HCT116 (cell line): ENCODE measurements at regions not wholly inside any gene's neighbourhood (a gene's known extent, or its start where the extent isn't known, plus 50 kb on each side); places are given as distances from the start of the nearest gene placed in this dataset.

Experiments used
- ATAC-seq: fragments of 200-7000 bp; cut with Tn5 transposase; 2 replicates; pipeline ENCODE4 v1.9.1; 2020; ENCODE audit warnings: mild to moderate bottlenecking, moderate library complexity
- BruUV-seq: library from RNA; stranded (reverse); fragments of 400-500 nt; replicated peaks from 2 replicates; lab custom pipeline; 2021; lab: Mats Ljungman, UMichigan
- CTCF ChIA-PET: fragments of 300-600 bp; sonication (Branson Sonifier 250); formaldehyde crosslinking; loops from one replicate; lab custom pipeline; 2021; ENCODE audit warnings: antibody characterized with exemption; lab: Charles Lee
- POLR2A ChIA-PET: fragments of 300-600, 350-600 bp; sonication (Branson Sonifier 250); formaldehyde crosslinking; loops from one replicate; lab custom pipeline; 2021; ENCODE audit warnings: antibody characterized with exemption; lab: Charles Lee
- RAD21 ChIA-PET, 2 experiments: fragments of 300-600 bp; sonication (Branson Sonifier 250); formaldehyde crosslinking; loops; one replicate each; lab custom pipeline; 2023; ENCODE audit warnings: low total read pairs in 2 of 2; ENCODE audit not compliant: uncharacterized antibody in 2 of 2, unreplicated experiment in 2 of 2, low non-redundant PET in 1 of 2; lab: Charles Lee
- DNase-seq: peaks from one replicate; pipeline ENCODE4 v3.0.0-alpha.2; 2010; ENCODE audit warnings: low read depth, low spot score
- H2AFZ ChIP-seq: fragments of 200-600 bp; shearing (Covaris generic), sonication (generic); 2 replicates; pipeline ENCODE4 v1.6.1; 2017; ENCODE audit warnings: low read depth, mixed run types, mixed read lengths, antibody characterized with exemption, low read length; ENCODE audit not compliant: poor library complexity, severe bottlenecking
- H3K27ac ChIP-seq: 2 replicates; pipeline ENCODE4 v1.5.1; 2012; ENCODE audit warnings: low read depth, low read length
- H3K27me3 ChIP-seq: fragments of 200-600 bp; sonication (generic); 2 replicates; pipeline ENCODE4 v1.6.1; 2016; ENCODE audit warnings: mixed run types, low read length, mixed read lengths; ENCODE audit not compliant: insufficient read depth
- H3K36me3 ChIP-seq, 2 experiments: fragments of 200-500 bp in 1 of 2; fragments of 200-600 bp in 1 of 2; sonication (Bioruptor generic) in 1 of 2; sonication (generic) in 1 of 2; 2 replicates each; pipeline versions ENCODE4 v1.5.1 to v1.6.1; 2014 to 2016; ENCODE audit warnings: low read length in 2 of 2, inconsistent platforms in 1 of 2, mixed read lengths in 1 of 2, mixed run types in 1 of 2; ENCODE audit not compliant: insufficient read depth in 2 of 2, control insufficient read depth in 1 of 2
- H3K4me1 ChIP-seq, 2 experiments: fragments of 200-600 bp in 1 of 2; sonication (generic) in 1 of 2; 2 replicates each; pipeline versions ENCODE4 v1.5.1 to v1.6.1; 2012 to 2017; ENCODE audit warnings: low read length in 2 of 2, inconsistent platforms in 1 of 2, mild to moderate bottlenecking in 1 of 2, mixed read lengths in 1 of 2, mixed run types in 1 of 2, moderate library complexity in 1 of 2; ENCODE audit not compliant: insufficient read depth in 2 of 2, control insufficient read depth in 1 of 2
- H3K4me2 ChIP-seq: fragments of 200-600 bp; sonication (generic); 2 replicates; pipeline ENCODE4 v1.6.1; 2017; ENCODE audit warnings: mixed run types, low read length, mixed read lengths
- H3K4me3 ChIP-seq, 2 experiments: fragments of 200-600 bp in 1 of 2; sonication (generic) in 1 of 2; replicated peaks in 1 of 2; 2 replicates each; pipeline ENCODE4 v1.5.1; 2011 to 2016; ENCODE audit warnings: low read length in 2 of 2, control low read depth in 1 of 2, low read depth in 1 of 2, mild to moderate bottlenecking in 1 of 2, mixed read lengths in 1 of 2, mixed run types in 1 of 2
- H3K79me2 ChIP-seq: fragments of 200-600 bp; sonication (generic); 2 replicates; pipeline ENCODE4 v1.6.1; 2017; ENCODE audit warnings: mild to moderate bottlenecking, mixed run types, low read length, moderate library complexity, mixed read lengths; ENCODE audit not compliant: insufficient read depth
- H3K9ac ChIP-seq: fragments of 200-600 bp; sonication (generic); 2 replicates; pipeline ENCODE4 v1.6.1; 2016; ENCODE audit warnings: low read length, mixed read lengths
- H3K9me2 ChIP-seq: fragments of 200-600 bp; sonication (generic), shearing (Covaris generic); 2 replicates; pipeline ENCODE4 v1.6.1; 2017; ENCODE audit warnings: mixed run types, mild to moderate bottlenecking, moderate library complexity; ENCODE audit not compliant: insufficient read depth
- H3K9me3 ChIP-seq, 2 experiments: fragments of 200-500 bp in 1 of 2; fragments of 200-600 bp in 1 of 2; sonication (Bioruptor generic) in 1 of 2; sonication (generic) in 1 of 2; 2 replicates each; pipeline ENCODE4 v1.6.1; 2014 to 2017; ENCODE audit warnings: low read length in 2 of 2, mixed read lengths in 2 of 2, inconsistent platforms in 1 of 2, low read depth in 1 of 2, mild to moderate bottlenecking in 1 of 2, mixed run types in 1 of 2, moderate library complexity in 1 of 2; ENCODE audit not compliant: control insufficient read depth in 1 of 2, insufficient read depth in 1 of 2
- H4K20me1 ChIP-seq: fragments of 200-600 bp; sonication (generic), shearing (Covaris generic); 2 replicates; pipeline ENCODE4 v1.6.1; 2017; ENCODE audit warnings: mixed run types, mild to moderate bottlenecking, moderate library complexity; ENCODE audit not compliant: insufficient read depth
- ATF3 ChIP-seq: IDR thresholded peaks from 2 replicates; pipeline ENCODE4 v1.6.1; 2012
- CBX3 ChIP-seq: IDR thresholded peaks from 2 replicates; pipeline ENCODE4 v1.6.1; 2012; ENCODE audit warnings: low read depth
- CTCF ChIP-seq, 3 experiments: fragments of 200-600 bp in 1 of 3; sonication (generic) in 1 of 3; IDR thresholded peaks in 2 of 3; conservative IDR thresholded peaks in 1 of 3; 2 replicates each; pipeline ENCODE4 v1.5.1; 2012 to 2017; ENCODE audit warnings: low read depth in 2 of 3, low read length in 2 of 3, antibody characterized with exemption in 1 of 3, borderline replicate concordance in 1 of 3, control low read depth in 1 of 3, mild to moderate bottlenecking in 1 of 3, mixed read lengths in 1 of 3, mixed run types in 1 of 3, moderate library complexity in 1 of 3; ENCODE audit not compliant: insufficient read depth in 1 of 3
- EZH2 ChIP-seq: fragments of 200-600 bp; sonication (generic); IDR thresholded peaks from 2 replicates; pipeline ENCODE4 v1.6.1; 2017; ENCODE audit warnings: antibody characterized with exemption, mixed run types
- POLR2AphosphoS5 ChIP-seq: IDR thresholded peaks from 2 replicates; pipeline ENCODE4 v1.6.1; 2011; ENCODE audit warnings: mild to moderate bottlenecking, low read depth, low read length, moderate library complexity
- REST ChIP-seq: IDR thresholded peaks from 2 replicates; pipeline ENCODE4 v1.6.1; 2012; ENCODE audit warnings: low read depth
- intact Hi-C: fragments of 100-400 bp; cut with micrococcal nuclease; formaldehyde crosslinking; loops from 2 replicates; pipeline ENCODE4 v1.10.0; 2022

- DNase-seq: no peak
- no peaks in the 10 kb centered on the region for H3K79me2 ChIP-seq
- no peak overlapping the region for H3K9ac ChIP-seq
- no peaks in the 10 kb centered on the region for H3K4me1 ChIP-seq
- no peak for TF ChIP-seq POLR2AphosphoS5
- TF ChIP-seq EZH2: no peak
- TF ChIP-seq CTCF (IDR thresholded peaks at IDR 0.05 in 2 of 3, conservative IDR thresholded peaks at IDR 0.05 in 1 of 3; ENCODE audit: borderline replicate concordance in 1 of 3, insufficient read depth in 1 of 3, low read depth in 2 of 3, low read length in 2 of 3): no peak
- no peak for TF ChIP-seq ATF3
- TF ChIP-seq CBX3: no peak
- no peak for TF ChIP-seq REST
- H2AFZ ChIP-seq: no peak overlapping the region
- H4K20me1 ChIP-seq: no peaks in the 10 kb centered on the region
- BruUV-seq: no TSS peak
- H3K4me2 ChIP-seq: no peak overlapping the region
- H3K9me3 ChIP-seq: peaks cover 9 to 17% of the 10 kb centered on the region in 2 experiments; a peak in 2 of 4 replicates
- ChIA-PET POLR2A (no interaction called here), RAD21 (no interaction called here), CTCF (no interaction called here)
- H3K27ac ChIP-seq: no peak overlapping the region
- H3K36me3 ChIP-seq: no peaks in the 10 kb centered on the region
- no peaks in the 10 kb centered on the region for H3K27me3 ChIP-seq
- no peaks in the 10 kb centered on the region for H3K9me2 ChIP-seq
- no peak for ATAC-seq
- H3K4me3 ChIP-seq: no peak overlapping the region
- intact Hi-C loops: no loop called here
These were observed 425.2 kb downstream of the GALC start for GRCh38 chr14:87567618-87568295.
